Liver (tissue), 8 donors: ENCODE measurements at regions not wholly inside any gene's neighbourhood (a gene's known extent, or its start where the extent isn't known, plus 50 kb on each side); places are given as distances from the start of the nearest gene placed in this dataset.

Experiments used
- DNase-seq: peaks from one replicate; pipeline ENCODE4 v3.0.0-alpha.2; 2017; ENCODE audit warnings: low spot score
- H3K27ac ChIP-seq, 2 donors: one replicate each; pipeline ENCODE4 v1.7.0; 2013; ENCODE audit warnings: inconsistent platforms in 2 of 2, low read length in 2 of 2, control low read depth in 1 of 2, low read depth in 1 of 2, mild to moderate bottlenecking in 1 of 2
- H3K27me3 ChIP-seq, 4 donors: one replicate each; pipeline versions ENCODE4 v1.6.1 to v1.7.0; 2013; ENCODE audit warnings: low read length in 3 of 4, inconsistent platforms in 1 of 4, mild to moderate bottlenecking in 1 of 4, moderate library complexity in 1 of 4; ENCODE audit not compliant: control insufficient read depth in 4 of 4, insufficient read depth in 4 of 4
- H3K36me3 ChIP-seq, 4 donors: one replicate each; pipeline versions ENCODE4 v1.6.1 to v1.7.0; 2013; ENCODE audit warnings: low read length in 3 of 4, mild to moderate bottlenecking in 3 of 4, low read depth in 1 of 4, moderate library complexity in 1 of 4; ENCODE audit not compliant: control insufficient read depth in 4 of 4, insufficient read depth in 3 of 4
- H3K4me1 ChIP-seq, 4 donors: one replicate each; pipeline versions ENCODE4 v1.6.1 to v1.7.0; 2013; ENCODE audit warnings: low read length in 3 of 4, mild to moderate bottlenecking in 3 of 4, moderate library complexity in 1 of 4; ENCODE audit not compliant: control insufficient read depth in 4 of 4, insufficient read depth in 4 of 4
- H3K4me3 ChIP-seq, 3 donors: one replicate each; pipeline versions ENCODE4 v1.6.1 to v1.7.0; 2013; ENCODE audit warnings: low read length in 3 of 3, control low read depth in 1 of 3, low read depth in 1 of 3, mild to moderate bottlenecking in 1 of 3
- H3K9ac ChIP-seq, 2 donors: one replicate each; pipeline ENCODE4 v1.7.0; 2013; ENCODE audit warnings: low read length in 2 of 2, mild to moderate bottlenecking in 2 of 2, moderate library complexity in 2 of 2, control low read depth in 1 of 2, low read depth in 1 of 2
- H3K9me3 ChIP-seq, 4 donors: one replicate each; pipeline versions ENCODE4 v1.6.1 to v1.7.0; 2013; ENCODE audit warnings: low read length in 3 of 4; ENCODE audit not compliant: control insufficient read depth in 4 of 4
- EGR1 ChIP-seq, 2 donors: IDR thresholded peaks; 2 replicates each; pipeline ENCODE4 v1.6.1; 2016 to 2018; ENCODE audit warnings: antibody characterized with exemption in 2 of 2, low read depth in 2 of 2
- FOXA1 ChIP-seq: IDR thresholded peaks from 2 replicates; pipeline ENCODE4 v1.6.1; 2016; ENCODE audit warnings: antibody characterized with exemption
- FOXA2 ChIP-seq: IDR thresholded peaks from 2 replicates; pipeline ENCODE4 v1.6.1; 2016; ENCODE audit warnings: antibody characterized with exemption
- GABPA ChIP-seq, 2 donors: IDR thresholded peaks in 1 of 2; conservative IDR thresholded peaks in 1 of 2; 2 replicates each; pipeline ENCODE4 v1.6.1; 2016; ENCODE audit warnings: antibody characterized with exemption in 2 of 2, mild to moderate bottlenecking in 1 of 2, moderate library complexity in 1 of 2
- HNF4A ChIP-seq, 2 donors: conservative IDR thresholded peaks; 2 replicates each; pipeline ENCODE4 v1.6.1; 2016; ENCODE audit warnings: antibody characterized with exemption in 2 of 2, mild to moderate bottlenecking in 2 of 2
- JUND ChIP-seq, 2 donors: IDR thresholded peaks; 2 replicates each; pipeline ENCODE4 v1.6.1; 2016; ENCODE audit warnings: antibody characterized with exemption in 2 of 2
- NR2F2 ChIP-seq: IDR thresholded peaks from 2 replicates; pipeline ENCODE4 v1.6.1; 2016; ENCODE audit warnings: antibody characterized with exemption
- RAD21 ChIP-seq, 2 donors: IDR thresholded peaks; 2 replicates each; pipeline ENCODE4 v1.6.1; 2016; ENCODE audit warnings: antibody characterized with exemption in 2 of 2, mild to moderate bottlenecking in 2 of 2
- RXRA ChIP-seq, 2 donors: IDR thresholded peaks; 2 replicates each; pipeline ENCODE4 v1.6.1; 2017 to 2018; ENCODE audit warnings: antibody characterized with exemption in 2 of 2, mild to moderate bottlenecking in 1 of 2
- SP1 ChIP-seq: IDR thresholded peaks from 2 replicates; pipeline ENCODE4 v1.6.1; 2018; ENCODE audit warnings: antibody characterized with exemption, mild to moderate bottlenecking
- TAF1 ChIP-seq: conservative IDR thresholded peaks from 2 replicates; pipeline ENCODE4 v1.6.1; 2016; ENCODE audit warnings: antibody characterized with exemption, mild to moderate bottlenecking
- YY1 ChIP-seq: IDR thresholded peaks from 2 replicates; pipeline ENCODE4 v1.6.1; 2016; ENCODE audit warnings: antibody characterized with exemption, mild to moderate bottlenecking
- WGBS: extraction: QIAGEN DNeasy Blood & Tissue Kit; methylation state at CpG from one replicate; pipeline ENCODE4 v1.1.7; 2013; 5-methylcytosine and 5-hydroxymethylcytosine counted together
- TF ChIP-seq, protein P1 (sequence below): IDR thresholded peaks from 2 replicates; pipeline ENCODE4 v1.6.1; 2016; ENCODE audit warnings: antibody characterized with exemption
- TF ChIP-seq, protein P2 (sequence below): IDR thresholded peaks from 2 replicates; pipeline ENCODE4 v1.6.1; 2016; ENCODE audit warnings: antibody characterized with exemption
- TF ChIP-seq, protein P3 (sequence below): IDR thresholded peaks from 2 replicates; pipeline ENCODE4 v1.6.1; 2016; ENCODE audit warnings: antibody characterized with exemption, mild to moderate bottlenecking
- TF ChIP-seq, protein P4 (sequence below): fragments of 150-350 bp; IDR thresholded peaks from 2 replicates; pipeline ENCODE4 v1.5.1; 2017; ENCODE audit warnings: improper control_type of control experiment, low read depth, low read length; ENCODE audit not compliant: missing input control
- TF ChIP-seq, protein P5 (sequence below): IDR thresholded peaks from 2 replicates; pipeline ENCODE4 v1.6.1; 2016; ENCODE audit warnings: antibody characterized with exemption
- donor health status: healthy.
- donor health status: healthy.
- donor health status: healthy.
- donor health status: healthy.
- donor health status: healthy.

DNA sequence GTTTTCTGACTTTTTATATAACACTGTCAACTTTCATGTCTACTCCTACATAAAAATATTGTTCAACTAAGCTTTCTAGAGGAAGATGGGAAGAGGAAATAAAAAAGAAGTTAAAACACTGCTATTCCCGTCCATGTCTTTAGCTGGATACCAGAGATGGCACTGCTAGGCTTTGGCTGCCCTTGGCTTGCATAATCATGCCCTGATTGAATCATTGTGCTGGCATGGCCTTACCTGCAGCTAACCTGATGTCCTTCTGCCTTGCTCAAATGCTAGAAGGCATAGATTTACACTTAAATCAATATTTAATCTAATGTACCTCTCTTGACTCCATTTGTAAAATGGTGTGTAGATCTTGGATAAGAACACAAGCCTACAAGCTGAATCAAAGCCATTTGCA is 539.7 kb upstream of the IL12A start:
- no peaks in the 10 kb centered on the region for H3K36me3 ChIP-seq
- DNase-seq: no peak
- no peaks in the 10 kb centered on the region for H3K9me3 ChIP-seq
- no peak overlapping the region for H3K4me3 ChIP-seq
- 35% methylated on average over 1 of the region's 1 CpG for WGBS
- H3K4me1 ChIP-seq: peaks cover 0 to 20% (median 8%) of the 10 kb centered on the region in 4 donors
- H3K27ac ChIP-seq: no peak overlapping the region
- TF ChIP-seq, protein P1, sequence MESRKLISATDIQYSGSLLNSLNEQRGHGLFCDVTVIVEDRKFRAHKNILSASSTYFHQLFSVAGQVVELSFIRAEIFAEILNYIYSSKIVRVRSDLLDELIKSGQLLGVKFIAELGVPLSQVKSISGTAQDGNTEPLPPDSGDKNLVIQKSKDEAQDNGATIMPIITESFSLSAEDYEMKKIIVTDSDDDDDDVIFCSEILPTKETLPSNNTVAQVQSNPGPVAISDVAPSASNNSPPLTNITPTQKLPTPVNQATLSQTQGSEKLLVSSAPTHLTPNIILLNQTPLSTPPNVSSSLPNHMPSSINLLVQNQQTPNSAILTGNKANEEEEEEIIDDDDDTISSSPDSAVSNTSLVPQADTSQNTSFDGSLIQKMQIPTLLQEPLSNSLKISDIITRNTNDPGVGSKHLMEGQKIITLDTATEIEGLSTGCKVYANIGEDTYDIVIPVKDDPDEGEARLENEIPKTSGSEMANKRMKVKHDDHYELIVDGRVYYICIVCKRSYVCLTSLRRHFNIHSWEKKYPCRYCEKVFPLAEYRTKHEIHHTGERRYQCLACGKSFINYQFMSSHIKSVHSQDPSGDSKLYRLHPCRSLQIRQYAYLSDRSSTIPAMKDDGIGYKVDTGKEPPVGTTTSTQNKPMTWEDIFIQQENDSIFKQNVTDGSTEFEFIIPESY: no peak
- TF ChIP-seq FOXA1 (no peak), YY1 (peak; percentile 41), RAD21 (IDR thresholded peaks at IDR 0.05) (peak in 1 of 2 donors; percentile 29), TAF1 (no peak), RXRA (IDR thresholded peaks at IDR 0.05) (peak in 1 of 2 donors; percentile 32), HNF4A (conservative IDR thresholded peaks at IDR 0.05) (peak in 1 of 2 donors; percentile 32), JUND (IDR thresholded peaks at IDR 0.05) (peak in 1 of 2 donors; percentile 9)
- TF ChIP-seq, protein P2, sequence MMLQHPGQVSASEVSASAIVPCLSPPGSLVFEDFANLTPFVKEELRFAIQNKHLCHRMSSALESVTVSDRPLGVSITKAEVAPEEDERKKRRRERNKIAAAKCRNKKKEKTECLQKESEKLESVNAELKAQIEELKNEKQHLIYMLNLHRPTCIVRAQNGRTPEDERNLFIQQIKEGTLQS: peak; percentile 56
- TF ChIP-seq, protein P3, sequence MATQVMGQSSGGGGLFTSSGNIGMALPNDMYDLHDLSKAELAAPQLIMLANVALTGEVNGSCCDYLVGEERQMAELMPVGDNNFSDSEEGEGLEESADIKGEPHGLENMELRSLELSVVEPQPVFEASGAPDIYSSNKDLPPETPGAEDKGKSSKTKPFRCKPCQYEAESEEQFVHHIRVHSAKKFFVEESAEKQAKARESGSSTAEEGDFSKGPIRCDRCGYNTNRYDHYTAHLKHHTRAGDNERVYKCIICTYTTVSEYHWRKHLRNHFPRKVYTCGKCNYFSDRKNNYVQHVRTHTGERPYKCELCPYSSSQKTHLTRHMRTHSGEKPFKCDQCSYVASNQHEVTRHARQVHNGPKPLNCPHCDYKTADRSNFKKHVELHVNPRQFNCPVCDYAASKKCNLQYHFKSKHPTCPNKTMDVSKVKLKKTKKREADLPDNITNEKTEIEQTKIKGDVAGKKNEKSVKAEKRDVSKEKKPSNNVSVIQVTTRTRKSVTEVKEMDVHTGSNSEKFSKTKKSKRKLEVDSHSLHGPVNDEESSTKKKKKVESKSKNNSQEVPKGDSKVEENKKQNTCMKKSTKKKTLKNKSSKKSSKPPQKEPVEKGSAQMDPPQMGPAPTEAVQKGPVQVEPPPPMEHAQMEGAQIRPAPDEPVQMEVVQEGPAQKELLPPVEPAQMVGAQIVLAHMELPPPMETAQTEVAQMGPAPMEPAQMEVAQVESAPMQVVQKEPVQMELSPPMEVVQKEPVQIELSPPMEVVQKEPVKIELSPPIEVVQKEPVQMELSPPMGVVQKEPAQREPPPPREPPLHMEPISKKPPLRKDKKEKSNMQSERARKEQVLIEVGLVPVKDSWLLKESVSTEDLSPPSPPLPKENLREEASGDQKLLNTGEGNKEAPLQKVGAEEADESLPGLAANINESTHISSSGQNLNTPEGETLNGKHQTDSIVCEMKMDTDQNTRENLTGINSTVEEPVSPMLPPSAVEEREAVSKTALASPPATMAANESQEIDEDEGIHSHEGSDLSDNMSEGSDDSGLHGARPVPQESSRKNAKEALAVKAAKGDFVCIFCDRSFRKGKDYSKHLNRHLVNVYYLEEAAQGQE: no peak
- H3K27me3 ChIP-seq: no peaks in the 10 kb centered on the region
- no peak overlapping the region for H3K9ac ChIP-seq

DNA sequence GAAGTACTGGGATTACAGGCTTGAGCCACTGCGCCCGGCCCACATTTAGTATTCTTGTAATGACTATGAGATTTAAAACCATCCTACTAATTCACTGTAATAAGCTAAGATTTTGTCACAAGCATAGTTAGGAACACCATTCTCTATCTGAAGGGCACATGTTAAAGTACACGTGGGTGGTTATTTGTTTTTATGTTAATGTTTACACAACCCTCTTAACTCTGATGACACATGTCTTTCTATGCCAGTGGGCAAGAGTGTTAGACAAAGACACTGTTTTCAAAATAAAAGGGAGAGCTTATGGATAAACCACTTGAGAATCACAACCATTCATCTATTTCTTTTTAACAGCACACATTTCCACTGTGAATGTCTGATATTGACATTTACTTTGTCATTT is 537.6 kb upstream of the IL12A start:
- Histone ChIP-seq H3K27me3 (no peaks in the 10 kb centered on the region), H3K36me3 (no peaks in the 10 kb centered on the region), H3K9ac (no peak overlapping the region), H3K4me3 (no peak overlapping the region), H3K9me3 (peaks cover 0 to 1% (median 0%) of the 10 kb centered on the region in 4 donors), H3K4me1 (peaks cover 0 to 20% (median 8%) of the 10 kb centered on the region in 4 donors), H3K27ac (peak overlapping the region; percentile 58 to 69)
- 61% methylated on average over 3 of the region's 3 CpGs for WGBS
- DNase-seq: no peak
- peak; percentile 79 for TF ChIP-seq FOXA2
- TF ChIP-seq SP1: peak; percentile 20
- TF ChIP-seq RAD21 (IDR thresholded peaks at IDR 0.05): peak in 1 of 2 donors; percentile 16
- TF ChIP-seq HNF4A (conservative IDR thresholded peaks at IDR 0.05): peak; percentile 4 to 28
- TF ChIP-seq, protein P4, sequence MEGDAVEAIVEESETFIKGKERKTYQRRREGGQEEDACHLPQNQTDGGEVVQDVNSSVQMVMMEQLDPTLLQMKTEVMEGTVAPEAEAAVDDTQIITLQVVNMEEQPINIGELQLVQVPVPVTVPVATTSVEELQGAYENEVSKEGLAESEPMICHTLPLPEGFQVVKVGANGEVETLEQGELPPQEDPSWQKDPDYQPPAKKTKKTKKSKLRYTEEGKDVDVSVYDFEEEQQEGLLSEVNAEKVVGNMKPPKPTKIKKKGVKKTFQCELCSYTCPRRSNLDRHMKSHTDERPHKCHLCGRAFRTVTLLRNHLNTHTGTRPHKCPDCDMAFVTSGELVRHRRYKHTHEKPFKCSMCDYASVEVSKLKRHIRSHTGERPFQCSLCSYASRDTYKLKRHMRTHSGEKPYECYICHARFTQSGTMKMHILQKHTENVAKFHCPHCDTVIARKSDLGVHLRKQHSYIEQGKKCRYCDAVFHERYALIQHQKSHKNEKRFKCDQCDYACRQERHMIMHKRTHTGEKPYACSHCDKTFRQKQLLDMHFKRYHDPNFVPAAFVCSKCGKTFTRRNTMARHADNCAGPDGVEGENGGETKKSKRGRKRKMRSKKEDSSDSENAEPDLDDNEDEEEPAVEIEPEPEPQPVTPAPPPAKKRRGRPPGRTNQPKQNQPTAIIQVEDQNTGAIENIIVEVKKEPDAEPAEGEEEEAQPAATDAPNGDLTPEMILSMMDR: no peak
- TF ChIP-seq GABPA (IDR thresholded peaks at IDR 0.05 in 1 of 2, conservative IDR thresholded peaks at IDR 0.05 in 1 of 2): no peak
- TF ChIP-seq, protein P1: peak; percentile 47
- TF ChIP-seq, protein P5, sequence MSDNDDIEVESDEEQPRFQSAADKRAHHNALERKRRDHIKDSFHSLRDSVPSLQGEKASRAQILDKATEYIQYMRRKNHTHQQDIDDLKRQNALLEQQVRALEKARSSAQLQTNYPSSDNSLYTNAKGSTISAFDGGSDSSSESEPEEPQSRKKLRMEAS: peak; percentile 73
- TF ChIP-seq, protein P2: no peak
- no peak for TF ChIP-seq TAF1
- TF ChIP-seq JUND (IDR thresholded peaks at IDR 0.05): peak in 1 of 2 donors; percentile 27
- peak; percentile 46 for TF ChIP-seq YY1
- TF ChIP-seq NR2F2: no peak
- TF ChIP-seq, protein P3: peak; percentile 21
- TF ChIP-seq EGR1 (IDR thresholded peaks at IDR 0.05; ENCODE audit: low read depth in 2 of 2): no peak
- TF ChIP-seq FOXA1: peak; percentile 37
- peak in 1 of 2 donors; percentile 45 for TF ChIP-seq RXRA (IDR thresholded peaks at IDR 0.05)
